Neural progenitor cell (in vitro differentiated cells): ENCODE measurements at regions not wholly inside any gene's neighbourhood (a gene's known extent, or its start where the extent isn't known, plus 50 kb on each side); places are given as distances from the start of the nearest gene placed in this dataset.

ENCODE experiments used
- DNase-seq: peaks from one replicate; pipeline ENCODE4 v3.0.0-alpha.2; 2016; ENCODE audit warnings: low spot score
- H2AFZ ChIP-seq: fragments of 200-600 bp; sonication (generic); replicated peaks from 2 replicates; pipeline ENCODE4 v1.6.1; 2016; ENCODE audit warnings: antibody characterized with exemption
- H3F3A ChIP-seq: fragments of 200-600 bp; sonication (generic); 2 replicates; pipeline ENCODE4 v1.6.1; 2016; ENCODE audit warnings: antibody characterized with exemption, low read depth
- H3K27ac ChIP-seq: fragments of 200-600 bp; sonication (generic); 2 replicates; pipeline ENCODE4 v1.5.1; 2016; ENCODE audit warnings: mild to moderate bottlenecking
- H3K27me3 ChIP-seq: fragments of 200-600 bp; sonication (generic); 2 replicates; pipeline ENCODE4 v1.6.1; 2016; ENCODE audit warnings: mild to moderate bottlenecking, moderate library complexity
- H3K36me3 ChIP-seq: fragments of 200-600 bp; sonication (generic); 2 replicates; pipeline ENCODE4 v1.5.1; 2016
- H3K4me1 ChIP-seq: fragments of 200-600 bp; sonication (generic); 2 replicates; pipeline ENCODE4 v1.6.1; 2016; ENCODE audit warnings: mixed run types
- H3K4me2 ChIP-seq: fragments of 200-600 bp; sonication (generic); 2 replicates; pipeline ENCODE4 v1.6.1; 2016
- H3K4me3 ChIP-seq: fragments of 200-600 bp; sonication (generic); 2 replicates; pipeline ENCODE4 v1.5.1; 2016
- H3K79me2 ChIP-seq: fragments of 200-600 bp; sonication (generic); 2 replicates; pipeline ENCODE4 v1.6.1; 2016; ENCODE audit warnings: low read depth
- H3K9ac ChIP-seq: fragments of 200-600 bp; sonication (generic); 2 replicates; pipeline ENCODE4 v1.6.1; 2016
- H3K9me3 ChIP-seq: fragments of 200-600 bp; sonication (generic); 2 replicates; pipeline ENCODE4 v1.5.1; 2016; ENCODE audit warnings: low read depth
- H4K20me1 ChIP-seq: fragments of 200-600 bp; sonication (generic); 2 replicates; pipeline ENCODE4 v1.6.1; 2016; ENCODE audit warnings: low read depth
- H3K27ac Mint-ChIP-seq: 3 replicates; pipeline ENCODE4 v1.8.0; 2021; ENCODE audit warnings: mixed read lengths
- H3K27me3 Mint-ChIP-seq: 2 replicates; pipeline ENCODE4 v1.8.0; 2022; ENCODE audit warnings: low read depth, mild to moderate bottlenecking, inconsistent platforms, moderate library complexity, mixed read lengths; ENCODE audit not compliant: insufficient read depth
- H3K36me3 Mint-ChIP-seq: 3 replicates; pipeline ENCODE4 v1.8.0; 2021; ENCODE audit warnings: mixed read lengths
- H3K4me1 Mint-ChIP-seq: 3 replicates; pipeline ENCODE4 v1.8.0; 2021; ENCODE audit warnings: mixed read lengths
- H3K4me3 Mint-ChIP-seq: 3 replicates; pipeline ENCODE4 v1.8.0; 2021; ENCODE audit warnings: mild to moderate bottlenecking, moderate library complexity, mixed read lengths
- H3K9me3 Mint-ChIP-seq: 3 replicates; pipeline ENCODE4 v1.8.0; 2020; ENCODE audit warnings: mixed read lengths
- CTCF ChIP-seq: fragments of 200-600 bp; sonication (generic); IDR thresholded peaks from 2 replicates; pipeline ENCODE4 v1.5.1; 2017; ENCODE audit warnings: antibody characterized with exemption, mild to moderate bottlenecking
- EZH2 ChIP-seq: fragments of 200-600 bp; sonication (generic); IDR thresholded peaks from 2 replicates; pipeline ENCODE4 v1.6.1; 2017; ENCODE audit warnings: antibody characterized with exemption, mild to moderate bottlenecking, moderate library complexity
- EZH2phosphoT487 ChIP-seq: fragments of 200-600 bp; sonication (generic); IDR thresholded peaks from 2 replicates; pipeline ENCODE4 v1.6.1; 2017; ENCODE audit warnings: antibody characterized with exemption

GRCh38 chr13:83332751-83333150 is 549.5 kb downstream of the SLITRK1 start:
- Histone ChIP-seq H3K79me2 (no peaks in the 10 kb centered on the region), H3K9ac (no peak overlapping the region), H4K20me1 (no peaks in the 10 kb centered on the region), H3K9me3 (no peaks in the 10 kb centered on the region), H2AFZ (no peak overlapping the region), H3K27ac (no peak overlapping the region), H3K36me3 (no peaks in the 10 kb centered on the region), H3K27me3 (no peaks in the 10 kb centered on the region), H3K4me2 (no peak overlapping the region), H3F3A (no peaks in the 10 kb centered on the region), H3K4me1 (no peaks in the 10 kb centered on the region), H3K4me3 (no peak overlapping the region)
- H3K27me3 Mint-ChIP-seq: no peaks in the 10 kb centered on the region
- TF ChIP-seq EZH2 (no peak), CTCF (no peak), EZH2phosphoT487 (no peak)
- no peaks in the 10 kb centered on the region for H3K9me3 Mint-ChIP-seq
- no peak for DNase-seq
- no peak overlapping the region for H3K4me3 Mint-ChIP-seq
- H3K4me1 Mint-ChIP-seq: no peaks in the 10 kb centered on the region
- no peaks in the 10 kb centered on the region for H3K36me3 Mint-ChIP-seq
- no peak overlapping the region for H3K27ac Mint-ChIP-seq

GRCh38 chr13:83327091-83327490 is 555.2 kb downstream of the SLITRK1 start:
- Mint-ChIP-seq H3K4me3 (no peak overlapping the region), H3K4me1 (no peaks in the 10 kb centered on the region), H3K27me3 (no peaks in the 10 kb centered on the region), H3K36me3 (no peaks in the 10 kb centered on the region), H3K27ac (no peak overlapping the region), H3K9me3 (no peaks in the 10 kb centered on the region)
- H4K20me1 ChIP-seq: no peaks in the 10 kb centered on the region
- no peak overlapping the region for H3K4me3 ChIP-seq
- H3K27ac ChIP-seq: no peak overlapping the region
- no peaks in the 10 kb centered on the region for H3F3A ChIP-seq
- no peak overlapping the region for H3K9ac ChIP-seq
- H3K4me2 ChIP-seq: no peak overlapping the region
- H3K79me2 ChIP-seq: no peaks in the 10 kb centered on the region
- H3K4me1 ChIP-seq: no peaks in the 10 kb centered on the region
- no peaks in the 10 kb centered on the region for H3K27me3 ChIP-seq
- H3K9me3 ChIP-seq: no peaks in the 10 kb centered on the region
- TF ChIP-seq EZH2phosphoT487 (no peak), CTCF (no peak), EZH2 (no peak)
- H3K36me3 ChIP-seq: no peaks in the 10 kb centered on the region
- no peak for DNase-seq
- no peak overlapping the region for H2AFZ ChIP-seq

GRCh38 chr13:83325125-83325853 is 557.0 kb downstream of the SLITRK1 start:
- Histone ChIP-seq H3K4me2 (no peak overlapping the region), H3F3A (no peaks in the 10 kb centered on the region), H3K9ac (no peak overlapping the region), H2AFZ (no peak overlapping the region), H3K4me1 (no peaks in the 10 kb centered on the region), H3K9me3 (no peaks in the 10 kb centered on the region), H3K27me3 (no peaks in the 10 kb centered on the region), H3K79me2 (no peaks in the 10 kb centered on the region), H3K36me3 (no peaks in the 10 kb centered on the region), H3K4me3 (no peak overlapping the region), H3K27ac (no peak overlapping the region), H4K20me1 (no peaks in the 10 kb centered on the region)
- no peak overlapping the region for H3K4me3 Mint-ChIP-seq
- no peaks in the 10 kb centered on the region for H3K36me3 Mint-ChIP-seq
- no peak for TF ChIP-seq EZH2
- no peak overlapping the region for H3K27ac Mint-ChIP-seq
- DNase-seq: no peak
- H3K27me3 Mint-ChIP-seq: no peaks in the 10 kb centered on the region
- no peaks in the 10 kb centered on the region for H3K4me1 Mint-ChIP-seq
- no peaks in the 10 kb centered on the region for H3K9me3 Mint-ChIP-seq

- H2AFZ ChIP-seq: no peak overlapping the region
- H3K4me3 Mint-ChIP-seq: no peak overlapping the region
- no peak overlapping the region for H3K4me3 ChIP-seq
- no peak for TF ChIP-seq EZH2phosphoT487
- TF ChIP-seq EZH2: no peak
- no peak for TF ChIP-seq CTCF
- no peaks in the 10 kb centered on the region for H3K36me3 ChIP-seq
- H3K27me3 ChIP-seq: no peaks in the 10 kb centered on the region
- H3K4me1 ChIP-seq: no peaks in the 10 kb centered on the region
- no peaks in the 10 kb centered on the region for H3K9me3 Mint-ChIP-seq
- H4K20me1 ChIP-seq: no peaks in the 10 kb centered on the region
- H3K27ac ChIP-seq: no peak overlapping the region
- H3K27me3 Mint-ChIP-seq: no peaks in the 10 kb centered on the region
- H3K9me3 ChIP-seq: no peaks in the 10 kb centered on the region
- H3K9ac ChIP-seq: no peak overlapping the region
- DNase-seq: no peak
- no peaks in the 10 kb centered on the region for H3F3A ChIP-seq
- no peaks in the 10 kb centered on the region for H3K36me3 Mint-ChIP-seq
- H3K79me2 ChIP-seq: no peaks in the 10 kb centered on the region
- no peak overlapping the region for H3K4me2 ChIP-seq
- H3K27ac Mint-ChIP-seq: no peak overlapping the region
- H3K4me1 Mint-ChIP-seq: no peaks in the 10 kb centered on the region
Measured at GRCh38 chr13:83311886-83312577, 570.2 kb downstream of the SLITRK1 start.
